ENCODE measurements at regions not wholly inside any gene's neighbourhood (a gene's known extent, or its start where the extent isn't known, plus 50 kb on each side); places are given as distances from the start of the nearest gene placed in this dataset.

DNA sequence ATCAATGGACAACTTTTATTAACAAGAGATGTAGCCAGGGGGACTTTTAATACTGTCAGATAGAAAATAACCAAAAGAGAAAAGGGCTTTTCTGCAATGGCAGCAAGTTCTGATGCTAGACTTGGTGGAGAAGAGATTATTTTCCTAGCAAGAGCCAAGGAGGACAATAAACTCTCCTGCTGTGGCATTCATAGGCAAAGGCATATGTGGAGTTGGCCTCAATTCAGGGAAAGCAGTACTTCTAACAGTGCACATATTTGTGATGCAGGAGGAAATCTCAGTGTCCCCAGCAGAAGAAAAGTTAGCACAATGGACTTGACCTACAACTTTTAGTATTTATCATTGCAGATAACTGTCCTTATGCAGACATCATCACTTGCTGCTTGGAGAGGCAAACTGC is 75.1 kb upstream of the GRIK1 start:
- Histone ChIP-seq H3K27ac (no peak overlapping the region), H3K36me3 (no peaks in the 10 kb centered on the region)
- intact Hi-C loops (cut with DNase I) = no loop called here

GRCh38 chr21:29991624-29992023 is 51.8 kb upstream of the GRIK1 start:
- no peaks in the 10 kb centered on the region for H3K36me3 ChIP-seq
- no peak for TF ChIP-seq CTCF (IDR thresholded peaks at IDR 0.05)
- no peaks in the 10 kb centered on the region for H3K4me1 ChIP-seq
- no peaks in the 10 kb centered on the region for H3K9me3 ChIP-seq
- H3K4me3 ChIP-seq = no peak overlapping the region
- no peak for DNase-seq (ENCODE audit: low spot score in 2 of 2)
- no peaks in the 10 kb centered on the region for H3K27me3 ChIP-seq
- no peak overlapping the region for H3K27ac ChIP-seq
- intact Hi-C loops (cut with DNase I) = no loop called here

More for the DNA sequence above, 75.1 kb upstream of the GRIK1 start:
- Histone ChIP-seq H3K27me3 (no peaks in the 10 kb centered on the region), H3K4me3 (no peak overlapping the region), H3K9me3 (no peaks in the 10 kb centered on the region), H3K4me1 (no peaks in the 10 kb centered on the region)
- no peak for TF ChIP-seq CTCF (IDR thresholded peaks at IDR 0.05)
- DNase-seq (ENCODE audit: low spot score in 2 of 2) = no peak

- no peaks in the 10 kb centered on the region for H3K4me1 ChIP-seq
- H3K27me3 ChIP-seq = no peaks in the 10 kb centered on the region
- H3K9me3 ChIP-seq = no peaks in the 10 kb centered on the region
- no peak for DNase-seq (ENCODE audit: low spot score in 2 of 2)
- intact Hi-C loops (cut with DNase I) = no loop called here
- no peak for TF ChIP-seq CTCF (IDR thresholded peaks at IDR 0.05)
- no peak overlapping the region for H3K27ac ChIP-seq
- no peaks in the 10 kb centered on the region for H3K36me3 ChIP-seq
- no peak overlapping the region for H3K4me3 ChIP-seq
Measured at GRCh38 chr21:29989634-29990234, 49.9 kb upstream of the GRIK1 start.

Measured in ascending aorta (tissue), 2 donors.